NOMO-1 treated with dmso at 0.1 percent for 144 hours (cell line): ENCODE measurements at regions not wholly inside any gene's neighbourhood (a gene's known extent, or its start where the extent isn't known, plus 50 kb on each side); places are given as distances from the start of the nearest gene placed in this dataset.
"Not testable (repeated sequence)": the region's sequence is repeated elsewhere in the genome, so short reads cannot be mapped to it uniquely, and the experiment has no call there.

Experiments
- DNase-seq: peaks from one replicate; lab custom pipeline; 2025; ENCODE audit not compliant: unreplicated experiment; lab: John Stamatoyannopoulos, UW

DNA sequence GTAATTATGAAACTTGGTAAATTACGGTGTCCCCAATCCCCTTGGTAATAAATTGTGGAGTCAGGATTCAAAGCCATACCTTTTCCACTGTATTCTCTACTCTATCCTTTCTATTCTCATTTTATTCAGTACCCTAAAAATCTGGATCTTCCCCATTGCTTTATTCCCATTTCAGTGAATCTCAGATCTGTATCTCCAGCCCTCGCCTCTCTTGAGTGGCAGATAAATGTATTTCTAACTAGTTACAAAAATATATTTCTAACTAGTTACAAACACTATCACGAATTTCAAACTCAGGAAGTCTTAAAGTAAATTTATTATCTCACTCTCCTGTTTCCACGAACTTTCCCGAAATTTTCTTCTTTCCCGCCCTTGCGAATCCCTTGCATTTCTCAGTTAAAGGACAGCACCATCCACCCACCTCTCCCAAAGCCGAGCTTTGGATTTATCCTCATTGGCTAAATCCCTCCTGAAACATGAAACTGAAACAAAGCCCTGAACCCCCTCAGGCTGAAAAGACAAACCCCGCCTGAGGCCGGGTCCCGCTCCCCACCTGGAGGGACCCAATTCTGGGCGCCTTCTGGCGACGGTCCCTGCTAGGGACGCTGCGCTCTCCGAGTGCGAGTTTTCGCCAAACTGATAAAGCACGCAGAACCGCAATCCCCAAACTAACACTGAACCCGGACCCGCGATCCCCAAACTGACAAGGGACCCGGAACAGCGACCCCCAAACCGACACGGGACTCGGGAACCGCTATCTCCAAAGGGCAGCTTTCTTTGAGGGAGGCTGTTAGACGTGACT is 164.3 kb upstream of the PABPC3 start:
- DNase-seq: no peak

DNA sequence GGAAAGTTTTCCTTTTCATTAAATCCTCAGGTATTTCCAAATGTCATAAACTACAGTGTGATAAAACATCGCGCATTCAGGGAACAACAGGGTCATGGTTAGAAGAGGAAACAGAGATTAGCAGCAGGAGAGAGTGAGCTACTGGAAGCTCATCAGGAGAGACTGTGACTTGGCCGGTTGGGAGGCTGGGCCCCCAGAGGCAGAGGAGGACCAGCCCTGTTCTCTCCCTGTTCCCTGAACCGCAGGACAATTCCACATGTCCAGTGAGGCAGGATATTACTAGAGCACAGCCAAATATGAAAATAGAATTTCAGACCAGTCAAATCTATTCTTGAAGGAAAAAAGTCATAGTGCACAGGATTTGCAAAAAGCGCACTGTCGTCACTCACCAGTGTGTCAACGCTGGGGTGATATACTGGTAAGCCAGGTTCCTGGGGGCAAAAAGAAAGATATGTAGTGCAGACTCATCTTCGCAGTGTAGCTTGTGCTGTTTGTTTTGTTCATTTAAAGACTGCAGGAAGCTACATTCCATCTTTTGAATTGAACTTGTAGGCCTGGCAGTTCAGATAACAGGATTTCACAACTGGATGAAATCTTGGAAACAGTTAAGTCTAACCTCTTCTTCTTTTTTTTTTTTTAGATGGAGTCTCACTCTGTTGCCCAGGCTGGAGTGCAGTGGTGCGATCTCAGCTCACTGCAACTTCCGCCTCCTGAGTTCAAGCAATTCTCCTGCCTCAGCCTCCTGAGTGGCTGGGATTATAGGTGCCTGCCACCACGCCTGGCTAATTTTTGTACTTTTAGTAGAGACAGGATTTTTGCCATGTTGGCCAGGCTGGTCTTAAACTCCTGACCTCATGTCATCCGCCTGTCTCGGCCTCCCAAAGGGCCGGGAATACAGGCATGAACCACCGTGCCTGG is 162.6 kb upstream of the PABPC3 start:
- DNase-seq: not testable (repeated sequence)

DNA sequence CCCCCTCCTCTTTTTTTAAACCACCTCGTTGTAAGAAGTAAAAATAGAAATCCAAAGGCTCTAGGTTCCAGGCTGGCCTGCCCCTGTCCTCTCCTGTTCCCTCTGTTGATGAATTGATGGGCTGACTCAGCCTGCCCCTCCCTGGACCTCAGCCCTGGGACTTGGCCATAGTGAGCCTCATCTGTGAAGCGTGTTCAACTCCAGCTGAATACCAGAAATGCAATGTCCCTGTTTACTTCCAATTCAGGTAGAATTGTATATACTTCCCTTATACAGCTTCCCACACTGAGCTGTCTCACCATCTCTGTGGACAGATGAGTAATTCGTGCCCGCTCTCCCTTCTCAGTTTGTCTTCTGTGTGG is 161.9 kb upstream of the PABPC3 start:
- DNase-seq: not testable (repeated sequence)

DNA sequence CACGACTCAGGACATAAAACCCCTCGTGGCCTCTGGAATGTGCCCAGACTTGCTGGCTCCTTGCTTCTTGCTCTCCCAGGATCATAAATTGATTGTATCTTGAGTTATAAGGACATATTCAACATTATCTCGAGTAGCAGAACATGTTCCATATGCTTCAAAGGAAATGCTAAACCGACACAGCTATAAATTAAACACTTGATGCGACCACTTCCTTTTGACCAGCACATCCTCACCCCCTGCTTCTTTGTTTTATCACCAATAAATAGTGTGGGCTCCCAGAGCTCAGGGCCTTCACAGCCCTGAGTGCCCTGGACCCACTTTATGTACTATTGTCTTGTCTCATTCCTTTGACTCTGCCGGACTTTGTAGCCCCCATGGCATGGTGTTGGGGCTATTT is 157.0 kb upstream of the PABPC3 start:
- no peak for DNase-seq

DNA sequence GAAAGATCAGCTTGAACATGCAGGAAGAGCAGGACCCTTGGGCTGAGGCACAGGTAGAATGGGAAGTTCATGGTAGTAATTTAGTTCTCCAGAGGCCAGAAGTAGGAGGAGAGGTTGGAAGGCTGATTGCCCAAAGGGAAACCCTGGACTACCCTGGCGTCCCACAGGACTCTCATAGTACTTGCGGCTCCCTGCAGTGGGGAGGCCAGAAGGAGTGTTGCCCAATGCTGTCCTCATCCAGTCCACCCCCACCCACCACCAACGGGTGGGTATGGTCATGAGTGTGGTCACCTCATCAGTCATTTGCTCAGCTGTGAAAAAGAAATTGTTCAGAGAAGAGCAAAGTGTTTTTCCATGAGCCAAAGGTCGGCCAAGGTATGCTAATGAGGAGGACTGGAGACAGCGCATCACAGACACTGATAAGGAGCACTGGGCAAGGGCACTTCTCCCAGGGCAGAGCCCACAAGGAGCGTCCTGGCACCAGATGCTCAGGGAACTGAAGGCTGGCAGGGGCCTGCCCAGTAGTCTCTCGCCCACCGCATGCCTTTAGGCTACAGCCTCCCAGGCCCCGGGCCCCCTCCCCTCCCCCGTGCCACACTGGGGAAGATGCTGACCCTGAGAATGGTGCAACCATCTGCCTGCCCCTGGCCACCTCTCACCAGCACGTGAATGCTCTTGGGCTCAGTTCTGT is 154.8 kb upstream of the PABPC3 start:
- not testable (repeated sequence) for DNase-seq

DNA sequence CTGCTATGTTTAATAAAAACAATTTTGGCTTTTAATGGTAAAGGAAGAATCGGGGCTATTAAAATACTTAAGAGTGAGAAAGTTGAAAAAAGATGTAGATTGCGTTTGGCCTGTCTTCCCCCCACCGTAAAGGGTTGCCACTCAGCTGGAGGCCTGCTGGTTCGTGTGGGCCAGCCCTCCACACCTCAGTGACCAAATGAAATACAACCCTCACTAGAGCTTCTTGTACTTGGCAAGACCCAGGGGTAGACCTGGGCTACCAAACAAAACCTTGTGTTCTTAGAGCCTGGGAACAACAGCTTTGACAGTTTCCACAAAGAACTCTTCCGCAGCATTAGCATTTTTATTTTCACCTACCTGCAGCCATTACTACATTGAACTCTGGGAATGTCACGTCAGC is 152.8 kb upstream of the PABPC3 start:
- no peak for DNase-seq

DNA sequence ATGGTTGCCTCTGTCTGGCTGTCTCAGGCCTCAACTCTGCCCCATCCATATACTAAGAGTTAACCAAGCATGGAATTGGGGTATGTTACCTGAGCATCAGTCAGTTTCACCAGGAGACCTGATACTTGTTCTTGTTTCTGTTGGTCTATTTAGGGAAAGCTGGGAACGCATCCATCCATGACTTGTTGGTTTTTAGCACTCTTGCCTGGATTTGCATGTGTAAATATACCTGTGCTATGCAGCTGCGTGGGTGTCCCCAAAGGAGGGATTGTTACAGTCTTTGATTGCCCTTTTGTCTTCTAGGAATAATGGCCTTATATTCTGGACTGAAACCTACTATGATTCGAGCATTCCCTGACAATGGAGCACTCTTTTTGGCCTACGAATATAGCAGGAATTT is 151.9 kb upstream of the PABPC3 start:
- not testable (repeated sequence) for DNase-seq

DNA sequence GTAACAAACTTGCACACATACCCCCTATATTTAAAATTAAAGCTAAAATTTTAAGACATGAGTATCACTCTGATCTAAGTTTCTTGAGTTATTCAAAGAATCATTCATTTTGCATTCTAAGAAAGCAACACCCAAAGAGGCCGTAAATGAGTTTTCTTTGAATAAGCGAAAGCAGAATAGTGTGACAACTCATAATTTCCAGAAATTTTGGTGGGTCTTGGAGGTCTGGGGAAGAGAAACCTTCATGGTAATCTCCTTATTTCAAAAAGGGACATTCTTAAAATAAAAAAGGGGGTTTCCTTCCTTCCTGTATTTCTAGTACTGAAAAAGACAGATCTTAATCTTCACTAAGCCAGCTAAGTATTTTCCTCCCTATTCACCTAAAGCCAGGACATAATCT is 147.0 kb upstream of the PABPC3 start:
- DNase-seq: not testable (repeated sequence)

DNA sequence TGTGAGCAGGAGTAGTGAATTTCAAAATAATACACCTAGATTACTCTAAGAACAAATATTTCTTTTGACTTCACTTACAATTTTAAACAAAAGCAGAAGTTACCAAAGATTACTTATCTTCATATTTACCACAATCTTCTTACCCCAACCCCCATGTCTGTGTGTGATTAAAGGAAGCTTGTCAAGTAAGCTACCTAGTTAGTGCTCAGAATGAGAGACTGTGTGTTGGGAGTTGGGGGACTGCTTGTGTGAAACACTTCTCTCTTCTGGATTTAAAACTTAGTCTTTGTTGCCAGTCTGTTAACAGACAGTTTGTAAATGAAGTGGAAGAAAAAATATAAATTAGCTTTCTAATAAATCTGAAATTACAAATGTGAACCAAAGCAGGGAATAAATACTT is 145.3 kb upstream of the PABPC3 start:
- not testable (repeated sequence) for DNase-seq

DNA sequence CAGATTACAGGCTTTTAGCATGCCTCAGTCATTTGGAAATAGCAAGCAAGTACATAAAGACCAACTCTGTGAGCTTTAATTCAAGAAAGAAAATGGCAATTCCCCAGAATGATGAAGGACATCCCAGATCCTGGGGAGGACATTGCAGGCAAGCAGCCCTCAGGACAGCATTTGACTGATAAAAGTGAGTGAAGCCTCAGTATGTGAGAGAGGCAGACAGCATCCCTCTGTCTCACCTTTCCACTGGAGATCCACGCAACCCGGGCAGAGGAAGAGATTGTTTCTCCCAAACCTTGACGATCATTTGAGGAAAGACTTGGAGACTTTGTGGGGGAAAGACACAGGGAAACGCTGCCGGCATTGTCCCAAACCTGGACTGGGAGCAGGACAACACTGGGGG is 128.0 kb upstream of the PABPC3 start:
- not testable (repeated sequence) for DNase-seq

DNA sequence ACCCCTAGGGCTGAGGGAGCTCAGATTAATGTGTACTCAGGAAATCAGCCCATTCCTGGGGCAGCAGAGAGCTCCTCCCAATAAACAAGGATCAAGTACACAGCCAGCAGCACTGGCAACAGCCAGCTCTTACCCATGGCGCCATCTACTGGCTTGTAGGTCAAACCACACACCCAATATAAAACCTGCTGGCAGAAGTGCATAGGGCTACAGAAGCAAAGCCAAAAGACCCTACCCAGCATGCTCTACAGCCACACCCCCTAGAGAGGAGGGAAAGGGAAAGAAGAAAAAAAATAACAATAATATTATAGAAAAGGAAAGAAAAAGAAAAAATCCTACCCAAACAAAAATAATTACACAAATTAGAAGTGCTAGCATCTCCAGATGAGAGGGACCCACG is 127.5 kb upstream of the PABPC3 start:
- DNase-seq: not testable (repeated sequence)

DNA sequence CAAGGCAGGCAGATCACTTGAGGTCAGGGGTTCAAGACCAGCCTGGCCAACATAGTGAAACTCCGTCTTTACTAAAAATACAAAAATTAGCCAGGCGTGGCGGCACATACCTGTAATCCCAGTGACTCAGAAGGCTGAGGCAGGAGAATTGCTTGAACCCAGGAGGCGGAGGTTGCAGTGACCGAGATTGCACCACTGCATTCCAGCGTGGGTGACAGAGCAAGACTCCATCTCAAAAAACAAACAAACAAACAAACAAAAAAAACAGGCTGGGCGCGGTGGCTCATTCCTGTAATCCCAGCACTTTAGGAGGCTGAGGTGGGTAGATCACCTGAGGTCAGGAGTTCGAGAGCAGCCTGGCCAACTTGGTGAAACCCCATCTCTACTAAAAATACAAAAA is 122.8 kb upstream of the PABPC3 start:
- not testable (repeated sequence) for DNase-seq

DNA sequence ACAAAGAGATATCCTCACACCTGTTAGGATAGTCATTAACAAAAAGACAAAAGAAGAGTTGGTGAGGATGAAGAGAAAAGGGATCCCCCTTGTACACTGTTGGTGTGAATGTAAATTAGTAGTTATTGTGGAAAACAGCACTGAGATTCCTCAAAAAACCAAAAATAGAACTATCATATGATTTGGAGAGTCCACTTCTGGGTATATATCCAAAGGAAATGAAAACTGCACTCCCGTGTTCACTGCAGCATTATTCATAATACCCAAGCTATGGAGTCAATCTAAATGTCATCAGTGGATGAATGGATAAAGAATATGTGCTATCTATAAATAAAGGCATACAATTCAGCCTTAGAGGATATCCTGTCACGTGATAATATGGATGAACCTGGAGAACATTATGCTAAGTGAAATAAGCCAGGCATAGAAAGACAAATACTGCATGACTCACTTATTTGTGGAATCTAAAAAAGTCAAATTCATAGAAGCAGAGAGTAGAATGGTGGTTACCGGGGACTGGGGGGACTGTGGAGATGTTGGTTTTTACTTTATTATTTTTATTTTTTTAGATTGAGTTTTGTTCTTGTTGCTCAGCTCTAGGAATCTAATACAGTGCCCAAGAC is 114.6 kb upstream of the PABPC3 start:
- DNase-seq: not testable (repeated sequence)

DNA sequence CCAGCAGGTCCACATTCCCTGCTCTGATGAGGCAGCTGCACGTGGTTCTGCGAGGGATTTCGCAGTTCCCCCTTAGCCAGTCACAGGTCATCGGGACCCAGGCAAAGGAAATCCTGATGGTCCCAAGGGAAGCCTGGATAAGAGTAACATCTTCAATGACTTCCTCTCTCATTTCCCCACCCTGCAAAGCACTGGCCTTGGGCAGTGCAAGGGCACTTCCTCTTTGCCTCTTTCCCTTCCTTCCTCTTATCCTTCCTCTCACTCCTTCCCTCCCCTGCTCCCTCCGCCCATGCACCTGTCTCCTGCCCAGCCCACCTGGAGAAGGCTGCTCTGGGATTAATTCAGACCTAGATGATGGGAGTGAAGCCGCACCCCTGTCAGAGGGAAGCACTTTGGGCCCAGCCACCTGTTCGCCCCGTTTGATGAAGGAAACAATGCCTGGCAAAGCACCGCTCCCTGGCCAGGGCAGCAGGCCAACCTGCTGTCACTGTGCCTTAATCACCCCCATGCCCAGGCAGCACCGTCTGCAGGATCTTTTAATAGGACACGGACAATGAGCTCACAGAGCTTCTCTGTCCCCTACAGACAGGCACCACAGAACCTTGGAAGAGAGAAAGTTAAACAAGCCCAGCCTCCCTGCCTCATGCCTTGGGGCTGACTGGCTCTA is 113.5 kb upstream of the PABPC3 start:
- DNase-seq: no peak

DNA sequence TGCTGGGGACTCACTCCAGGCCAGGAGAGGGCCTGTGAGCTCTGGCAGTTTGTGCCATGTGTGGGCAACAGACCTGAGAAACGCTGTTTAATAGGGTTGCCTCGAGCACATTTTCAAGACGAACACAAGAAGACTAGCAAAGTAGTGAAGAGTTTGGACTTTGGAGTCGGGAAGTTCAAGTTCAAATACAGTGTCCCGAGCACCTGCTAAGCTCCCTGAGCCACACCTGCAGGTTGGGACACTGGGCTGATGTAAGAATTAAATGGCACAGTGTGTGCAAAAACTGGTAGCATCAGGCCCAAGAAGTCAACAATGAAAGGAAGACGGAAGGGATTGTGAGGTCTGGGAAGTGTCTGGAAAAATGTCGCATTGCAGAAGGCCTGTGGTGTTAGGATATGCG is 112.8 kb upstream of the PABPC3 start:
- no peak for DNase-seq

DNA sequence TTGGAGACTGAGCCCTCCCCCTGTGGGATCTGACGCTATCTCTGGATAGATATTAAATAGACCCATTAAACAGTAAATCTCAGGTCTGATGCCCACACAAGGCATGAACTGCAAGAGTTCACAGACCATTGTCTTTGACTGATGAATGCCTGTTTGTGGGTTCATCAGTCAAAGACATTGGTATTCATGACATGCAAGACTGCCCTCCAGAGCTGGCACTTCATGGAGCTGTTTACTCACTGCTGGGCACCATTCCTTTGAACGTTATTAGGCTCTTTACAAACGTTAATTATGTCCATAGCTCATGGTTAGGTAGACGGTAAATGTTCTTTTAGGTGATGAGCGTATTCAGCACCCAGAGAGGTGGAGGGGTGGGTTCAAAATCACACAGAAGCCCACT is 111.8 kb upstream of the PABPC3 start:
- DNase-seq: no peak

DNA sequence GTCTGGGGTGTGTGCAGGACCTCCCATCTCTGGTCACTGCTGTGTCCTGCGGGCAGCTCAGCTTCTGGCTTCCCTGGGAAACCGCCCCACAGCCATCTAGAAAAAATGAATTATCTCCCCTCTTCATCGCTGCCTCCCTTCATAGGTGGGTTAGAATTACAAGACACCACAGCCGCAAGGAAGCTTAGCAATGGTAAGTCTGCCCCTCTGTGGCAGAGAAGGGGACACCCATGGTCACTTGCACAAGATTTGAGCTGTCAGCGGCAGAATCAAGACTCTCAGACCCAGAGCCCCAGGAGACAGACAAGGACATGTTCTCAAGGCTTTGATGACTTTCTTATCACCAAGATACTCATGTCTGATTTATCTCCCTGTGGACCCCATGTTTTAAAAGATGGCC is 110.8 kb upstream of the PABPC3 start:
- DNase-seq: no peak

DNA sequence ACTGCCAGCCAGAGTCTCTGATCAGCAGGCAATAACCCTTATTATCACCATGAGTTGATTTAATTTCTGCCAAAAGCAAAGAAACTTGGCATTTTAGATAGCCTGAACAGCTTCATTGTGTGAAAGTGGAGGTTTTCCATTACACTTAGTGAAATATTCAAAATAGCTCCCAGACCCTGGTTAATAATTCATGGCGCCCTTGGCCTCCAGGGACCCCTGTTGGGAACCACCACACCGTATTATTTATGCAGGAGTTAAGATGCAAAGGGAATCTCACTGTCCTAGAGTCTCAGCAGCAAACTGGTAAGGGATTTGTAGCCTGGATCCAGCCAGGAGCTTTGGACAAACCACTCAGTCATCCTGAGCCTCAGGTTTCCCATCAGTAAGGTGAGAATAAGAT is 110.0 kb upstream of the PABPC3 start:
- no peak for DNase-seq

DNA sequence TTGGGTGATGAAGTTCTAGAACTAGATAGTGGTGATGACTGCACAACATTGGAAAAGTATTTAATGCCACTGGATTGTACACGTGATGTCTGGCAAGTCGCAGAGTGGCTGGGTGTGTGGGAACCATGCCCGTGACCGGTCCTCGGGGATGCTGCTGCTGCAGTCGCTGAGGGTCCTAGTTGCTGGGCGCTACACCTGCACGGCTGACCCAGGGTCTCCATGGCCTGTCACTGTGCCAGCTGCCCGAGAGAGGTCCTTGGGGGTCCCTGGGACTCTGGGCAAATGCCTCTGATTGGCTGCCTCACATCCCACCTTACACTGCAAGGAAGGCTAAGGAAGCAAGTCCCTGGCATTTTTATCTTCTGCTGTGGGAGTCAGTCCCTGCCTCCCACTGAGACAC is 109.1 kb upstream of the PABPC3 start:
- DNase-seq: no peak

DNA sequence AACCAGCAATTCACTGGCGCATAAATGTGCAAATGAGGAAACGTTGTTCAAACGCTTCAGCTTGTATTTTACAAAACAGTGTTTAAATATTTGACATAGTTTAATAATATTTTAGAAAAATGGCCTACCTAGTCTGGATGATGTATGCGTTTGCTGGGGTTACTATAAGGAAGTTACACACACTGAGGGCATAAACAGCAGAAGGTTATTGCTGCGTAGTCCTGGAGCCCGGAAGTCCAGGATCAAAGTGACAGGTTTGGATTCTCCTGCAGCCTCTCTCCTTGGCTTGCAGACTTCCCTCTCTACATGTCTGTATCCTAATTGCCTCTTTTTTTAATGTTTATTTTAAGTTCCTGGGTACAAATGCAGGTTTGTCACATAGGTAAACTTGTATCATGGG is 106.0 kb upstream of the PABPC3 start:
- DNase-seq: not testable (repeated sequence)

DNA sequence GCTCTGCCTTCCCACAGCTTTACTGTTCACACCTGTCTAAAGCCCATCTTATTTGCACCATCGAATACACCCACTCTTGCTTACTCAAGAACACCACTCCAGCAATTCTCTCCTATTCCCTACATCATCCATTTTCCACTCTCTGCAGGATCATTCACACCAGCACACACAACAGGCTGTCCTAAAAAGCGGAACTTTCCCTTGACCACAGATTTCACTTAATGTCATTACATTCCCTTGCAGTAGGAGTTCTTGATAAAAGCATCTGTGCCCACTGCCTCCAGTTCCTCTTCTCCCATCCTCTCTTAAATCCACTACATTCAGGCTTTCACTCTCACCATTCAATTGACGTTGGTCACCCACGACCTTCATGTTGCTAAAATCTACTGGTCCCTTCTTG is 103.0 kb upstream of the PABPC3 start:
- not testable (repeated sequence) for DNase-seq
